HG03558 (cell line): ENCODE measurements at regions not wholly inside any gene's neighbourhood (a gene's known extent, or its start where the extent isn't known, plus 50 kb on each side); places are given as distances from the start of the nearest gene placed in this dataset.

Experiments
- ATAC-seq: cut with Tn5 transposase; IDR thresholded peaks from one replicate; pipeline ENCODE4 v1.9.1; 2021; ENCODE audit warnings: moderate number of reproducible peaks; ENCODE audit not compliant: unreplicated experiment; ENCODE audit errors: extremely low read depth

- ATAC-seq = no peak
Measured at GRCh38 chr13:67299072-67299635, 69.0 kb upstream of the PCDH9 start.

- no peak for ATAC-seq
Measured at GRCh38 chr13:67298297-67298696, 68.2 kb upstream of the PCDH9 start.

GRCh38 chr13:67296511-67296910 lies 66.4 kb upstream of the PCDH9 start:
- ATAC-seq = no peak

- ATAC-seq = no peak
Measured at GRCh38 chr13:67292886-67293285, 62.8 kb upstream of the PCDH9 start.

- no peak for ATAC-seq
Measured at GRCh38 chr13:67285611-67286010, 55.5 kb upstream of the PCDH9 start.

- ATAC-seq = no peak
Measured at GRCh38 chr13:67283637-67284036, 53.5 kb upstream of the PCDH9 start.

GRCh38 chr13:67281466-67281865 lies 51.3 kb upstream of the PCDH9 start:
- no peak for ATAC-seq
